Tibial nerve (tissue), 4 donors: ENCODE measurements at regions not wholly inside any gene's neighbourhood (a gene's known extent, or its start where the extent isn't known, plus 50 kb on each side); places are given as distances from the start of the nearest gene placed in this dataset.

ENCODE experiments used
- EP300 ChIP-seq, 2 donors: sonication (generic); formaldehyde crosslinking; IDR thresholded peaks; one replicate each; pipeline ENCODE4 v1.6.1; 2017; ENCODE audit warnings: antibody characterized with exemption in 2 of 2, mild to moderate bottlenecking in 1 of 2
- POLR2A ChIP-seq, 2 donors: fragments of 450-650 bp; IDR thresholded peaks; one replicate each; pipeline ENCODE4 v1.6.1; 2017; ENCODE audit warnings: antibody characterized with exemption in 2 of 2, mild to moderate bottlenecking in 2 of 2, moderate library complexity in 2 of 2
- TF ChIP-seq, protein P1 (sequence below), 5 experiments: fragments of 200-600 bp in 3 of 5; fragments of 450-650 bp in 2 of 5; sonication (generic) in 3 of 5; IDR thresholded peaks; one replicate each; pipeline ENCODE4 v1.5.1; 2016 to 2019; ENCODE audit warnings: antibody characterized with exemption in 5 of 5, mild to moderate bottlenecking in 3 of 5, moderate library complexity in 2 of 5

- TF ChIP-seq POLR2A (IDR thresholded peaks at IDR 0.05) = no peak
- TF ChIP-seq, protein P1, sequence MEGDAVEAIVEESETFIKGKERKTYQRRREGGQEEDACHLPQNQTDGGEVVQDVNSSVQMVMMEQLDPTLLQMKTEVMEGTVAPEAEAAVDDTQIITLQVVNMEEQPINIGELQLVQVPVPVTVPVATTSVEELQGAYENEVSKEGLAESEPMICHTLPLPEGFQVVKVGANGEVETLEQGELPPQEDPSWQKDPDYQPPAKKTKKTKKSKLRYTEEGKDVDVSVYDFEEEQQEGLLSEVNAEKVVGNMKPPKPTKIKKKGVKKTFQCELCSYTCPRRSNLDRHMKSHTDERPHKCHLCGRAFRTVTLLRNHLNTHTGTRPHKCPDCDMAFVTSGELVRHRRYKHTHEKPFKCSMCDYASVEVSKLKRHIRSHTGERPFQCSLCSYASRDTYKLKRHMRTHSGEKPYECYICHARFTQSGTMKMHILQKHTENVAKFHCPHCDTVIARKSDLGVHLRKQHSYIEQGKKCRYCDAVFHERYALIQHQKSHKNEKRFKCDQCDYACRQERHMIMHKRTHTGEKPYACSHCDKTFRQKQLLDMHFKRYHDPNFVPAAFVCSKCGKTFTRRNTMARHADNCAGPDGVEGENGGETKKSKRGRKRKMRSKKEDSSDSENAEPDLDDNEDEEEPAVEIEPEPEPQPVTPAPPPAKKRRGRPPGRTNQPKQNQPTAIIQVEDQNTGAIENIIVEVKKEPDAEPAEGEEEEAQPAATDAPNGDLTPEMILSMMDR (IDR thresholded peaks at IDR 0.05) = no peak
- no peak for TF ChIP-seq EP300 (IDR thresholded peaks at IDR 0.05)
Measured at GRCh38 chr18:65035701-65036100, 715.1 kb upstream of the CDH7 start.
